LNCaP clone FGC (cell line): ENCODE measurements at regions not wholly inside any gene's neighbourhood (a gene's known extent, or its start where the extent isn't known, plus 50 kb on each side); places are given as distances from the start of the nearest gene placed in this dataset.

Experiments
- DNase-seq: peaks from one replicate; pipeline ENCODE4 v3.0.0-alpha.2; 2011; ENCODE audit warnings: low read depth
- H3K4me3 ChIP-seq: 2 replicates; pipeline ENCODE4 v1.5.1; 2011; ENCODE audit warnings: mild to moderate bottlenecking, low read depth, low read length, control low read depth
- TF ChIP-seq, protein P1 (sequence below): IDR thresholded peaks from 2 replicates; pipeline ENCODE4 v1.5.1; 2012; ENCODE audit warnings: mild to moderate bottlenecking; ENCODE audit not compliant: control insufficient read depth, insufficient read depth; ENCODE audit errors: extremely low read depth

GRCh38 chr5:90136952-90137528 is 272.5 kb downstream of the CETN3 start:
- TF ChIP-seq, protein P1, sequence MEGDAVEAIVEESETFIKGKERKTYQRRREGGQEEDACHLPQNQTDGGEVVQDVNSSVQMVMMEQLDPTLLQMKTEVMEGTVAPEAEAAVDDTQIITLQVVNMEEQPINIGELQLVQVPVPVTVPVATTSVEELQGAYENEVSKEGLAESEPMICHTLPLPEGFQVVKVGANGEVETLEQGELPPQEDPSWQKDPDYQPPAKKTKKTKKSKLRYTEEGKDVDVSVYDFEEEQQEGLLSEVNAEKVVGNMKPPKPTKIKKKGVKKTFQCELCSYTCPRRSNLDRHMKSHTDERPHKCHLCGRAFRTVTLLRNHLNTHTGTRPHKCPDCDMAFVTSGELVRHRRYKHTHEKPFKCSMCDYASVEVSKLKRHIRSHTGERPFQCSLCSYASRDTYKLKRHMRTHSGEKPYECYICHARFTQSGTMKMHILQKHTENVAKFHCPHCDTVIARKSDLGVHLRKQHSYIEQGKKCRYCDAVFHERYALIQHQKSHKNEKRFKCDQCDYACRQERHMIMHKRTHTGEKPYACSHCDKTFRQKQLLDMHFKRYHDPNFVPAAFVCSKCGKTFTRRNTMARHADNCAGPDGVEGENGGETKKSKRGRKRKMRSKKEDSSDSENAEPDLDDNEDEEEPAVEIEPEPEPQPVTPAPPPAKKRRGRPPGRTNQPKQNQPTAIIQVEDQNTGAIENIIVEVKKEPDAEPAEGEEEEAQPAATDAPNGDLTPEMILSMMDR, result no peak
- H3K4me3 ChIP-seq, result no peak overlapping the region
- DNase-seq, result no peak

DNA sequence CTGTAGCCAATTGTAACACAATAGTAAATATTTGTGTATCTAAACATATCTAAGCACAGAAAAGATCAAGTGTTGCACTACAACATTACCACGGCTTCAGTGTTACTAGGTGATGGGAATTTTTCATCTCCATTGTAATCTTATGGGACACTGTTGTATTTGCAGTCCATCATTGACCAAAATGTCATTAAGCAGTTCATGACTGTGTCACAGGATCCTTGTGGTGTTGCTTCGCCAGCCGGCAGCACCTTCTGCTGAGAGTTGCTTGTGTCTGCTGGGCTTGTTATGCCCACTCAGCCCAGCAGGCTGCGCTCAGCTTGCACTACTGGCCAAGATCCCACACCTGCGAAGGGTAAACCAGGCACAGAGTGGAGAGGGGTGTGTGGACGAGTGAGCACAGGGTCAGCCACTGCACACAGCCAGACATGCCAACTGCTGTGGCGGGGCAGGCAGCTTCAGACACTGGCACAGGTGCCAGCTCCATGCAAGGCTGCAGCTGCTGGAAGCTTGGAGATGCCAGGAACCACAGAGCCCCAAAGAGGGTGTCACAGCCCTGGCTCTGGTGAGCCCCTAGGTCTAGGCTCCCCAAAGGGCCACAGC is 273.7 kb downstream of the CETN3 start:
- DNase-seq, result peak; percentile 19
- no peak overlapping the region for H3K4me3 ChIP-seq
- TF ChIP-seq, protein P1, result peak; percentile 83

DNA sequence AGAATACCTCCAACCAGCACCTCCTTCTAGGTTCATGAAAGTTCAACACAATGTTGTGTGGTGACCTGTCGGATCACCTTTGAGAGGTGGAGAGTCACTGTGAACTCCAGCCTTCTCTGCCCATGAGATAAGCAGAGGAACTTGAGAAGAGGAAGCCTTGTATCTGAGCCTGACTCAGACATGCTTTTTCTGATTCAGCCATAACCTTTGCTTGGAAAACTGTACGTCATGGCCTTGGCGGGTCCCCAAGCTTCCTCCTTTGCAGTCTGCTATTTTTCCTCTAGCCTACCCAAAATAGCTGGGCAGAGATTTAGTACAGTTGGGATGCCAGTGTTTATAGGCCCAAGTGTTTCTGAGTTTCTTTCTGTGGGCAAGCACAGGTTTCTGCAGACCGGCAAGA is 274.7 kb downstream of the CETN3 start:
- TF ChIP-seq, protein P1, result no peak
- DNase-seq, result no peak
- no peak overlapping the region for H3K4me3 ChIP-seq

DNA sequence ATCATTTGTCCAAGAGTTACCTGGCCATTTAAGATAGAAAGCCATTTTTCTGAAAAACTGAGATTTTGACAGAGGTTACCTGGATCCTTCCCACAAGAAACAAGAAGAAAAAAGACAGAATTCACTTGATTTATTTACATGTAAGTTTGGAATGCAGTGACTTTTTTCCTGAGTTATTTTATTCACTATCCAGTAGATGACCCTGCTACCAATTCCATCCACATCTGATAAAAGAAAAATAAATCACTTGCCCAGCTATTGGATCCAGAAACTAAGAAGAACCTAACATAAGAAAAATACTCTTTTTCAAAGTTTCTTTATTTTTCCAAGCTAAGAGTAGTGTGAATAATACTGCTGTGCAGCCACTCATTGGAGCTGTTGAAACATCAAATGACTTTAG is 275.2 kb downstream of the CETN3 start:
- TF ChIP-seq, protein P1, result no peak

DNA sequence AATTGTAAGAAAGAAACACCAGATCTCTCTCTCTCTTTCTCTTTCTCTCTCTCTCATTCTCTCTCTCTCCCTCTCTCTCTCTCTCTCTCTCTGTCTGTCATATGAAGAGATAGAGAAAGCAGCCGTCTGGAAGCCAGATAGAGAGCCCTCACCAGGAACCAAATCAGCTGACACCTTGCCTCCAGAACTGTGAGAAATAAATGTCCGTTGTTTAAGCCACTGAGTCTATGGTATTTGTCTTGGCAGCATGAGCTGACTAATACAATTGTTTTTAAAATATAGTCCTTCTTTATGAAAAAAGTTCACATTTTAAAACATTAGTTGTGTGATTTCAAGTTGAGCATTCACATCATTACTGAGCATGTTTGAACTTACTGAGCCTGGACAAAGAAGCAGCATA is 275.6 kb downstream of the CETN3 start:
- no peak overlapping the region for H3K4me3 ChIP-seq
- DNase-seq, result no peak
- TF ChIP-seq, protein P1, result no peak

More for the DNA sequence above, 275.2 kb downstream of the CETN3 start:
- no peak overlapping the region for H3K4me3 ChIP-seq
- no peak for DNase-seq

GRCh38 chr5:90131383-90132133 is 278.0 kb downstream of the CETN3 start:
- no peak for DNase-seq
- TF ChIP-seq, protein P1, result no peak
- no peak overlapping the region for H3K4me3 ChIP-seq
